Spleen (tissue), 11 donors: ENCODE measurements at regions not wholly inside any gene's neighbourhood (a gene's known extent, or its start where the extent isn't known, plus 50 kb on each side); places are given as distances from the start of the nearest gene placed in this dataset.

Experiments used
- DNase-seq: peaks from one replicate; pipeline ENCODE4 v3.0.0-alpha.2; 2020
- H3K27ac ChIP-seq, 8 donors: fragments of 200-600 bp; sonication (generic) in 7 of 8; 1 replicate in 4 of 8; 2 replicates in 4 of 8; pipeline versions ENCODE4 v1.5.0 to v1.8.0; 2016 to 2021; ENCODE audit warnings: inconsistent platforms in 4 of 8, mild to moderate bottlenecking in 4 of 8, moderate library complexity in 1 of 8
- H3K27me3 ChIP-seq, 7 donors: fragments of 200-600 bp; sonication (generic) in 6 of 7; replicated peaks in 1 of 7; 1 replicate in 4 of 7; 2 replicates in 3 of 7; pipeline versions ENCODE4 v1.5.0 to v1.8.0; 2016 to 2021; ENCODE audit warnings: inconsistent platforms in 3 of 7, mild to moderate bottlenecking in 1 of 7
- H3K36me3 ChIP-seq, 6 donors: fragments of 200-600 bp; sonication (generic) in 5 of 6; 1 replicate in 4 of 6; 2 replicates in 2 of 6; pipeline versions ENCODE4 v1.5.0 to v1.8.0; 2016 to 2021; ENCODE audit warnings: inconsistent platforms in 2 of 6
- H3K4me1 ChIP-seq, 6 donors: fragments of 200-600 bp; sonication (generic) in 5 of 6; 1 replicate in 3 of 6; 2 replicates in 3 of 6; pipeline versions ENCODE4 v1.5.0 to v1.8.0; 2016 to 2021; ENCODE audit warnings: inconsistent platforms in 3 of 6
- H3K4me3 ChIP-seq, 8 donors: fragments of 200-600 bp; sonication (generic) in 7 of 8; 1 replicate in 4 of 8; 2 replicates in 4 of 8; pipeline versions ENCODE4 v1.5.0 to v1.8.0; 2016 to 2021; ENCODE audit warnings: inconsistent platforms in 4 of 8, mild to moderate bottlenecking in 4 of 8, moderate library complexity in 2 of 8
- H3K9me3 ChIP-seq, 8 donors: fragments of 200-600 bp; sonication (generic) in 7 of 8; 1 replicate in 4 of 8; 2 replicates in 4 of 8; pipeline versions ENCODE4 v1.5.0 to v1.8.0; 2016 to 2021; ENCODE audit warnings: inconsistent platforms in 4 of 8
- CTCF ChIP-seq, 11 experiments: fragments of 200-600 bp in 7 of 11; fragments of 450-650 bp in 4 of 11; sonication (generic) in 4 of 11; IDR thresholded peaks in 8 of 11; conservative IDR thresholded peaks in 3 of 11; 1 replicate in 7 of 11; 2 replicates in 4 of 11; pipeline versions ENCODE4 v1.4.0 to v1.8.0; 2016 to 2021; ENCODE audit warnings: antibody characterized with exemption in 11 of 11, inconsistent platforms in 4 of 11, mild to moderate bottlenecking in 1 of 11
- POLR2A ChIP-seq, 3 donors: fragments of 450-650 bp; IDR thresholded peaks; one replicate each; pipeline ENCODE4 v1.5.1; 2017; ENCODE audit warnings: antibody characterized with exemption in 3 of 3, mild to moderate bottlenecking in 1 of 3
- POLR2AphosphoS5 ChIP-seq, 3 donors: sonication (generic); formaldehyde crosslinking; IDR thresholded peaks; one replicate each; pipeline ENCODE4 v1.5.1; 2017; ENCODE audit warnings: antibody characterized with exemption in 3 of 3
- WGBS, 5 donors: extraction: QIAGEN DNeasy Blood & Tissue Kit in 3 of 5; methylation state at CpG; one replicate each; pipeline versions ENCODE4 v1.1.5 to v1.1.7; 2013 to 2018; 5-methylcytosine and 5-hydroxymethylcytosine counted together
- intact Hi-C: fragments of 100-400 bp; cut with DNase I; formaldehyde crosslinking; loops from one replicate; pipeline ENCODE4 v1.15.0; 2023; ENCODE audit warnings: low total_unique reads
- donor health status: healthy with polysubstance abuse.
- donor health status: DM: no; HTN: no; CAD: no; lungs with moderate emphysema.
- donor health status: DM: no; HTN: no; CAD: no.
- donor health status: Bipolar disorder and iron deficiency.
- donor health status: healthy.
- donor health status: DM: no; HTN: no; CAD: no.
- donor health status: DM: yes; HTN: yes; CAD: no.

GRCh38 chrX:130997314-130997713 lies 60.8 kb upstream of the ARHGAP36 start:
- H3K36me3 ChIP-seq = no peaks in the 10 kb centered on the region
- no peak overlapping the region for H3K4me3 ChIP-seq
- intact Hi-C loops = no loop called here
- no peak for DNase-seq
- no peak overlapping the region for H3K27ac ChIP-seq
- H3K27me3 ChIP-seq = peaks cover 0 to 20% (median 0%) of the 10 kb centered on the region in 7 donors
- H3K9me3 ChIP-seq = no peaks in the 10 kb centered on the region
- no peaks in the 10 kb centered on the region for H3K4me1 ChIP-seq
- TF ChIP-seq POLR2AphosphoS5 (IDR thresholded peaks at IDR 0.05) = no peak
- no peak for TF ChIP-seq CTCF (IDR thresholded peaks at IDR 0.05 in 8 of 11, conservative IDR thresholded peaks at IDR 0.05 in 3 of 11)
- TF ChIP-seq POLR2A (IDR thresholded peaks at IDR 0.05) = no peak
- 40 to 88% (median 64%) methylated on average over 2 of the region's 2 CpGs for WGBS, 5 donors

- Histone ChIP-seq H3K9me3 (no peaks in the 10 kb centered on the region), H3K27ac (no peak overlapping the region), H3K36me3 (no peaks in the 10 kb centered on the region), H3K4me3 (no peak overlapping the region), H3K4me1 (no peaks in the 10 kb centered on the region), H3K27me3 (peaks cover 0 to 11% (median 0%) of the 10 kb centered on the region in 7 donors)
- no peak for DNase-seq
- intact Hi-C loops = no loop called here
- TF ChIP-seq POLR2AphosphoS5 (IDR thresholded peaks at IDR 0.05) = no peak
- TF ChIP-seq CTCF (IDR thresholded peaks at IDR 0.05 in 8 of 11, conservative IDR thresholded peaks at IDR 0.05 in 3 of 11) = no peak
- TF ChIP-seq POLR2A (IDR thresholded peaks at IDR 0.05) = no peak
- 25 to 71% (median 64%) methylated on average over 1 of the region's 1 CpG for WGBS, 5 donors
Measured at GRCh38 chrX:130999360-130999759, 58.8 kb upstream of the ARHGAP36 start.
